OCI-LY7 (cell line): ENCODE measurements at regions not wholly inside any gene's neighbourhood (a gene's known extent, or its start where the extent isn't known, plus 50 kb on each side); places are given as distances from the start of the nearest gene placed in this dataset.

Experiments used
- CTCF ChIP-seq: fragments of 200-600 bp; sonication (generic); conservative IDR thresholded peaks from 2 replicates; pipeline ENCODE4 v1.5.1; 2014; ENCODE audit warnings: mild to moderate bottlenecking, antibody characterized with exemption, low read length, moderate library complexity, mixed read lengths
- EZH2phosphoT487 ChIP-seq: fragments of 200-600 bp; sonication (generic); IDR thresholded peaks from 2 replicates; pipeline ENCODE4 v1.6.1; 2018; ENCODE audit warnings: low read depth, borderline replicate concordance, mild to moderate bottlenecking, mixed run types, antibody characterized with exemption, low read length, moderate library complexity, mixed read lengths

- TF ChIP-seq CTCF (no peak), EZH2phosphoT487 (no peak)
Measured at GRCh38 chr3:72407766-72408165, 440.5 kb downstream of the SHQ1 start.
